T-helper 1 cell (primary cell): ENCODE measurements at regions not wholly inside any gene's neighbourhood (a gene's known extent, or its start where the extent isn't known, plus 50 kb on each side); places are given as distances from the start of the nearest gene placed in this dataset.
"Not testable (repeated sequence)": the region's sequence is repeated elsewhere in the genome, so short reads cannot be mapped to it uniquely, and the experiment has no call there.

Experiments used
- DNase-seq, 5 donors: peaks; one replicate each; pipeline ENCODE4 v3.0.0-alpha.2; 2012 to 2020

- no peak for DNase-seq
These were observed 165.6 kb downstream of the ALDH8A1 start for GRCh38 chr6:134784336-134784735.

- no peak for DNase-seq
These were observed 171.5 kb downstream of the ALDH8A1 start for GRCh38 chr6:134778431-134778830.

- no peak for DNase-seq
These were observed 175.7 kb downstream of the ALDH8A1 start for GRCh38 chr6:134774201-134774638.

GRCh38 chr6:134772671-134773360, 177.1 kb downstream of the ALDH8A1 start:
- no peak for DNase-seq

- DNase-seq, result no peak
These were observed 181.0 kb downstream of the ALDH8A1 start for GRCh38 chr6:134768931-134769330.

- DNase-seq, result no peak
These were observed 183.4 kb downstream of the ALDH8A1 start for GRCh38 chr6:134766497-134766896.

- no peak for DNase-seq
These were observed 185.2 kb downstream of the ALDH8A1 start for GRCh38 chr6:134764741-134765140.

GRCh38 chr6:134763575-134763974, 186.3 kb downstream of the ALDH8A1 start:
- not testable (repeated sequence) for DNase-seq

- no peak for DNase-seq
These were observed 191.3 kb downstream of the ALDH8A1 start for GRCh38 chr6:134758621-134759020.

- DNase-seq, result no peak
These were observed 192.0 kb downstream of the ALDH8A1 start for GRCh38 chr6:134757911-134758361.

- DNase-seq, result no peak
These were observed 193.4 kb downstream of the ALDH8A1 start for GRCh38 chr6:134756374-134757025.

- no peak for DNase-seq
These were observed 195.7 kb downstream of the ALDH8A1 start for GRCh38 chr6:134754013-134754690.

GRCh38 chr6:134753001-134753400, 196.9 kb downstream of the ALDH8A1 start:
- DNase-seq, result no peak

- no peak for DNase-seq
These were observed 197.5 kb downstream of the ALDH8A1 start for GRCh38 chr6:134752445-134752844.

GRCh38 chr6:134750669-134751068, 199.2 kb downstream of the ALDH8A1 start:
- DNase-seq, result no peak

GRCh38 chr6:134748484-134748883, 201.4 kb downstream of the ALDH8A1 start:
- DNase-seq, result no peak

GRCh38 chr6:134747197-134747596, 202.7 kb downstream of the ALDH8A1 start:
- DNase-seq, result not testable (repeated sequence)

- DNase-seq, result no peak
These were observed 203.8 kb downstream of the ALDH8A1 start for GRCh38 chr6:134746140-134746539.

- DNase-seq, result not testable (repeated sequence)
These were observed 204.7 kb downstream of the ALDH8A1 start for GRCh38 chr6:134745192-134745591.

GRCh38 chr6:134744301-134744700, 205.6 kb downstream of the ALDH8A1 start:
- DNase-seq, result no peak

- no peak for DNase-seq
These were observed 208.7 kb downstream of the ALDH8A1 start for GRCh38 chr6:134741200-134741536.

GRCh38 chr6:134740473-134741199, 209.3 kb downstream of the ALDH8A1 start:
- no peak for DNase-seq

GRCh38 chr6:134740027-134740373, 209.9 kb downstream of the ALDH8A1 start:
- no peak for DNase-seq
